Activated T-helper 2 cell treated with anti-CD3 and anti-CD28 coated beads, Interferon-gamma antibody, Interleukin-2, Interleukin-4, amounts not matched to agents 10 μg/mL and 5 μg/mL and 100 μg/mL, durations not matched to agents 14 hours and 24 hours and 36 hours (primary cell): ENCODE measurements at regions not wholly inside any gene's neighbourhood (a gene's known extent, or its start where the extent isn't known, plus 50 kb on each side); places are given as distances from the start of the nearest gene placed in this dataset.

Experiments
- DNase-seq: peaks from one replicate; pipeline ENCODE4 v3.0.0; 2021; ENCODE audit warnings: low spot score
- H3K27ac Mint-ChIP-seq: one replicate; pipeline ENCODE4 v1.8.0; 2021; ENCODE audit warnings: mixed read lengths
- H3K27me3 Mint-ChIP-seq: one replicate; pipeline ENCODE4 v1.8.0; 2021; ENCODE audit warnings: low read depth, mixed read lengths
- H3K36me3 Mint-ChIP-seq: one replicate; pipeline ENCODE4 v1.8.0; 2021; ENCODE audit warnings: low read depth, mixed read lengths
- H3K4me1 Mint-ChIP-seq: one replicate; pipeline ENCODE4 v1.8.0; 2021; ENCODE audit warnings: low read depth, mixed read lengths
- H3K4me3 Mint-ChIP-seq: one replicate; pipeline ENCODE4 v1.8.0; 2021; ENCODE audit warnings: low read depth, mild to moderate bottlenecking, moderate library complexity, mixed read lengths
- H3K9me3 Mint-ChIP-seq: one replicate; pipeline ENCODE4 v1.8.0; 2021; ENCODE audit warnings: mixed read lengths
- intact Hi-C: fragments of 100-400 bp; cut with micrococcal nuclease; formaldehyde crosslinking; loops from one replicate; pipeline ENCODE4 v1.15.1; 2023

DNA sequence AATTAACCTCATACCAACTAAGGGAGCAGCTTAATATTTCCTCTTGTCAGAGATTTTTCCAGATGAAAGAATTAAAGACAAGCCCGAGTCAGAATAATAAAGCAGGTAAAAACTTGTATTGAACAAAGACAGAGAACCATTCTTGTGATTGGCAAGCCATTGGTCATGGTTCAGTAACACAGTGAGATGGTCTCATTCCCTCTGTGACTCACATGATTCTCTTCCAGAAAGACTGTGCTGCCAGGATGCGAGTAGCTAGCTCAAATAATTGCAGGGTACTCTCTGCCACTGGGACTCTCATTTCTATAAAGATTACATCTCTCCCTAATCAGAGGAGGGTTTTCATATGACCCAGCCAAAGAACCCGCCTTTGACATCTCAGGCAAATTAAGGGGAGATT is 179.4 kb downstream of the PHLDA1 start:
- Mint-ChIP-seq H3K36me3 (no peaks in the 10 kb centered on the region), H3K9me3 (no peaks in the 10 kb centered on the region)
- intact Hi-C loops: no loop called here

DNA sequence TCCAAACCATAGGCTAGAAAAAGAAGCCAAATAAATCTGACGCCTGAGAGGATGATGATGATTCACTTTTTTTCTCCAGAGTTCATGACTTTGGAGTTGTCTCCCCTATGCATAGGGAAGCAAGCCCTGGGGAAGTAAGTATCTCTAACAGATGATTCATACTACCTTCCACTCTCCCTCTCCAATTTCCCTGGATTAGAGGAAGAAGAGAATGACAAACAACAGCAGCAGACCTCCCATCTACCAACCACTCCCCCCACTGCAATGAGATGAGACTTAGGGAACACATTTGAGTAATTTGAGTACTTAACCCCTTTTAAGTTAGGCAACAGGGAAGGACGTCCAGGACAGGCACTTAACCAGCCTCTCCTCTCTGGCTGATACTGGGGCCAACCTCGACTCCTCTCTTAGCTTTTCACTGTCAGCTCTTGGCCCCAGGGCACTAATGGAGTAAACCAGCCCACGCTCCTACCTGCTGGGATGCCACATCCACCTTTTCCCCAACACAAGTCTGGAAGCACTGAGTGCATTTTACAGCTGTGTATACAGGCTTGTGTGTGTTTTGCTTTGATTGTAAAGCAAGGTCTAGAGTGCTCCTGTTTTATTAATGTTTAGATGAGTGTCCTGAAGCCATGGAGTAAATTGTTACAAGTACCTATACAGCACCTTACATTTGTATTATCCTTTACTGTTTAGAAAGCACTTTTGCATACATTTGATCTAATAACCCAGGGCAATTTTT is 180.7 kb downstream of the PHLDA1 start:
- Mint-ChIP-seq H3K36me3 (no peaks in the 10 kb centered on the region), H3K27ac (no peak overlapping the region), H3K4me1 (no peaks in the 10 kb centered on the region), H3K4me3 (no peak overlapping the region), H3K27me3 (peaks cover 50% of the 10 kb centered on the region), H3K9me3 (peaks cover 5% of the 10 kb centered on the region)
- DNase-seq: no peak
- intact Hi-C loops: no loop called here

More for the DNA sequence above, 179.4 kb downstream of the PHLDA1 start:
- no peak overlapping the region for H3K27ac Mint-ChIP-seq
- peaks cover 44% of the 10 kb centered on the region for H3K27me3 Mint-ChIP-seq
- no peaks in the 10 kb centered on the region for H3K4me1 Mint-ChIP-seq
- no peak overlapping the region for H3K4me3 Mint-ChIP-seq
- DNase-seq: no peak

DNA sequence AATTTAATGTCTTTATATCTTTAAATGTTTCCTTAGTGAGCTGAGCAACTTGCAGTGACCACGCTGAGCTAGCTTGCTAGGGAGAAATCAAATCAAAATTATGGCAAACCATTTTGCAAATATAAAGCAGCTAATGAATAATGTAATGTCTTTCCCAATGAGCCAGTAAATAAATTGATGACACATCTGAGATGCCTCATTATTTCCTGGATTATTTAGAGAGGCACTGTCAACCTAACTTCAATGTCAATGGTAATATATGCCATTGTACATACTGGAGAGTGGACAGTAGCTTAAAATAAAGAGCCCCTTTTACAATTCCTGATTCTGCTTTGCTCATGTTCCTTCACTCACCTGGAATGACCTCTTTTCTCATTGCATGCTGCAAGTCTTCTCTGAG is 182.6 kb downstream of the PHLDA1 start:
- H3K36me3 Mint-ChIP-seq: no peaks in the 10 kb centered on the region
- H3K4me1 Mint-ChIP-seq: no peaks in the 10 kb centered on the region
- peaks cover 41% of the 10 kb centered on the region for H3K27me3 Mint-ChIP-seq
- H3K27ac Mint-ChIP-seq: no peak overlapping the region
- H3K9me3 Mint-ChIP-seq: peaks cover 5% of the 10 kb centered on the region
- no peak for DNase-seq
- intact Hi-C loops: no loop called here
- no peak overlapping the region for H3K4me3 Mint-ChIP-seq

DNA sequence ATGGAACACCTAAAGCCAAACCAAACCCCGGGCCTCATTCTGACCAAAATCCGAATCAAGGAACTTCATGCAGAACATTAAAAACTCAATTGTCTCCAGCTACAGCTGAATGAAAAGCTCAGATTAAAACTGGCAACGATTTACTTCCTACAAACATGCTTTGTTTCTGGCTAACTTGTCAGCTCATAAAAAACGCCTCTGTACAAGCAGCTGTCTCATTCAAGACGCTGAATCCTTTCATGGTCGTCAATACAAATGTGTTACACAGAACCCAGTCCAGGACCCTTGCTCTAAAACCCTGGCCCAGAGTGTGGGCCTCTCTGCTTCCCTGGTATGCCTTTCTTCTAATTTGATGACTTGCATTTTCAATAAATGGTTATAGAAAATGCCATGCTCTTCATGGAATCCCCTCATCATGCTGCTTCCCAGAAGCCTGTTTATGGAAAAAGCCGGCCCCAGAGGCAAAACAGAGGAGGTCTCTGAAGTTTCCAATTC is 183.1 kb downstream of the PHLDA1 start:
- Mint-ChIP-seq H3K4me1 (no peaks in the 10 kb centered on the region), H3K27me3 (peaks cover 44% of the 10 kb centered on the region), H3K36me3 (no peaks in the 10 kb centered on the region), H3K27ac (no peak overlapping the region), H3K9me3 (peaks cover 5% of the 10 kb centered on the region), H3K4me3 (no peak overlapping the region)
- intact Hi-C loops: no loop called here
- DNase-seq: no peak

DNA sequence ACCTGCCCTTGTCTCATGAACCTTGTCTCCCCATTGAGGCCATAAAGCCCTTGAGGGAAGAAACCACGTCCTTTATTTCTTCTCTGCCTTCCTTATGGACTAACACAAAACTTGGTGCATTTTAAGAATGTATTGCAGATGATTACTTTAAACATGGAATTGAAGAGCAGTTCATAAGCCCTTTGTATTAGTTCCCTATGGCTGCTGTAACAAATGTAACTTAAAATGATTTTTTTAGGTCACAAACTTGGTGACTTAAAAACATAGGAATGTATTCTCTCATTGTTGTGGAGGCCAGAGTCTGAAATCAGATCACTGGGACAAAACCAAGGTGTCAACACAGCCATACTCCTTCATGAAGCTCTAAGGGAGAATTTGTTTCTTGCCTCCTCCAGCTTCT is 185.5 kb downstream of the PHLDA1 start:
- H3K27ac Mint-ChIP-seq: no peak overlapping the region

DNA sequence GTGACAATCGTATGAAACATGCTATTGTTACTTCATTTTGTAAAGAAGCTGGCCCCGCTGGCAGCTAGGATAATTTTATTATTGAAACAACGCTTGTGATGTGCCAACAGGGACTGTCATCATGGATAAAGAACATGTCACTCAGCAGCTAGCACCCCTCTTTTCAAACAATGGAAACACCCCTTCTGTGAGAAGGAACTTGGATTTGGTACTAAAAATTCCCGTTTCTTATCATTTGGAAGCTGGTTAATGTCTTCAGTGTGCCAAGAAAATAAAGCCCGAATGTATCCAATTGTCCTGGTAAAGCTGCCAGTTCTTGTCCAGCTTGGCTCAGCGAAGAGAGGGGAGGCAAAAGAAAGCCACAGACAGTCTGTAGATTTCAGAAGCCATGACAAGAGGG is 186.6 kb downstream of the PHLDA1 start:
- Mint-ChIP-seq H3K4me3 (no peak overlapping the region), H3K4me1 (no peaks in the 10 kb centered on the region), H3K9me3 (peaks cover 5% of the 10 kb centered on the region), H3K27ac (no peak overlapping the region), H3K27me3 (peaks cover 25% of the 10 kb centered on the region), H3K36me3 (no peaks in the 10 kb centered on the region)
- no peak for DNase-seq
- intact Hi-C loops: loop anchor here (5.0 kb wide), 1 partner anchor 37 kb away; no protein-coding TSS in a partner anchor

More for the DNA sequence above, 185.5 kb downstream of the PHLDA1 start:
- Mint-ChIP-seq H3K4me3 (no peak overlapping the region), H3K27me3 (peaks cover 30% of the 10 kb centered on the region), H3K4me1 (no peaks in the 10 kb centered on the region), H3K9me3 (peaks cover 5% of the 10 kb centered on the region), H3K36me3 (no peaks in the 10 kb centered on the region)
- no peak for DNase-seq
- intact Hi-C loops: no loop called here

DNA sequence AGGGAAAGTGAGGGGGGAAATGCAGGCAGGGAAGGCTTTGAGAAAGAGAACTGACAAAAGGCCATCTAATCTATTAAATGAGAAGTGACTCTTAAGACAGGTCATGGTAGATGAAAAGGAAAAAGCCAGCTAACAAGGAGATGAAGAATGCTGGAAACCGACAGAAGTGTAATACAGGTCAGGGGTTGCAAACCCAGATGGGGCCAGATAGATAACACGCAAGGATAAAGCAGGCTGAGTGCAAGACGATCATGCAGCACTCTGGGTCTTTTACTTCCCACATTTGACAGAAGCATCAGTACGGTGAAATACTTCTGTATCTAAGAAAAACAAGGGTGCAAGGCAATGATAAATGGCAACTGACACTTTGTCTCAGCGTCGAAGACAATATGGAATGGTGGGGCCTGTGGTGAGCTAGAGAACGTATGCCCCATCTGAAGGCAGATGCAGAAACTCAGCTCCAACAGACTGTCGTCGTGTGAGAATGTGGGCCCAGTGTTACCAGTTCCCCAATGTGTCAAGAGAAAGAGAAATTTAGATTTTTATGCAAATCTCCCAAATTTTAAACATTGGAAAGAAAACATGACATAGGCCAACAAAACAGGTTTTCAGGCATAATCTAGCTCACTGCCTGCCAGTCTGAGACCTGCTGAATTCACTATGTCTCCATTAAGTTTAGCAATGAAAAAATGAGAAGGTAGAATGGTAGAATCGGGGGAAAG is 187.4 kb downstream of the PHLDA1 start:
- H3K27me3 Mint-ChIP-seq: peaks cover 22% of the 10 kb centered on the region
- no peaks in the 10 kb centered on the region for H3K4me1 Mint-ChIP-seq
- no peak for DNase-seq
- H3K36me3 Mint-ChIP-seq: no peaks in the 10 kb centered on the region
- intact Hi-C loops: loop anchor here (5.0 kb wide), 1 partner anchor 38 kb away; no protein-coding TSS in a partner anchor
- H3K4me3 Mint-ChIP-seq: no peak overlapping the region
- H3K27ac Mint-ChIP-seq: no peak overlapping the region
- peaks cover 5% of the 10 kb centered on the region for H3K9me3 Mint-ChIP-seq

DNA sequence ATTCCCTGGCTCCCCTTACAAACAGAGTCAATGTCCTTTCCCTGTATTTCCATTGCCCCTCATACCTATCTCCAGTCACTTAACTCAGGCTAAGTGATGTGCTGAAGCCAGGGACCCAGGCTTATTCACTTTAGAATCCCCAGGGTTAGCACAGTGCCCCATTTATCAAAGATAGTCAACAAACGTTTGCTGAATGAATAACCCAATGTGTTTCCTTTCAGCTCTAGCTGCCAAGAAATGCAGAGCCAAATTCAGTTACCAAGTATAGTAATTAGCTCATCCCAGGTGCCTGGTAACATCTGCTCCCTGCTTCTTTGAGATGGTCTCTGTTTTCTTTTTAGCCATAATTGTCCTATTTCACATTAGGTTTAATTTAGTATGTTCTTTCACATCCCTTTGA is 189.5 kb downstream of the PHLDA1 start:
- H3K9me3 Mint-ChIP-seq: peaks cover 5% of the 10 kb centered on the region
- H3K4me3 Mint-ChIP-seq: no peak overlapping the region
- peaks cover 1% of the 10 kb centered on the region for H3K4me1 Mint-ChIP-seq
- H3K36me3 Mint-ChIP-seq: no peaks in the 10 kb centered on the region
- DNase-seq: no peak
- intact Hi-C loops: loop anchor here (5.0 kb wide), 1 partner anchor 40 kb away; no protein-coding TSS in a partner anchor
- no peak overlapping the region for H3K27ac Mint-ChIP-seq
- H3K27me3 Mint-ChIP-seq: peaks cover 23% of the 10 kb centered on the region

DNA sequence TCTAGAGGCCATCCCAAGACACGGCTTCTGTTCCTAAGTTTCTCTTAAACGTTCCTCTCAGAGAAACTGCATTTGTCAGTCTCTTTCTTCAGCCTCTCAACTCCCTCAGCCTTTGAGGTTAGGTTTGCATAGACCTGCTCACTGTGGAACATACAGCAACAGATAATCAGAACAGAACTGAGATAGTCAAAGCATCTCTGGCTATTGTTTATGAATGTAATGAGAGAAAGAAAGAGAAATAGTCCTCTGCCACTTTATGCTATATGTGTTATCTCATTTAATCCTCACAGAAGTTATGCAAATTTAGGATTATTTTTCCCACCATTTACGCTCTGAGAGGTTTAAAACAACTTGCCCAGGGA is 190.6 kb downstream of the PHLDA1 start:
- intact Hi-C loops: loop anchor here (5.0 kb wide), 1 partner anchor 41 kb away; no protein-coding TSS in a partner anchor
- no peak overlapping the region for H3K4me3 Mint-ChIP-seq
- H3K9me3 Mint-ChIP-seq: no peaks in the 10 kb centered on the region
- H3K27ac Mint-ChIP-seq: no peak overlapping the region
- no peaks in the 10 kb centered on the region for H3K36me3 Mint-ChIP-seq
- peaks cover 20% of the 10 kb centered on the region for H3K27me3 Mint-ChIP-seq
- H3K4me1 Mint-ChIP-seq: peaks cover 1% of the 10 kb centered on the region
- no peak for DNase-seq

DNA sequence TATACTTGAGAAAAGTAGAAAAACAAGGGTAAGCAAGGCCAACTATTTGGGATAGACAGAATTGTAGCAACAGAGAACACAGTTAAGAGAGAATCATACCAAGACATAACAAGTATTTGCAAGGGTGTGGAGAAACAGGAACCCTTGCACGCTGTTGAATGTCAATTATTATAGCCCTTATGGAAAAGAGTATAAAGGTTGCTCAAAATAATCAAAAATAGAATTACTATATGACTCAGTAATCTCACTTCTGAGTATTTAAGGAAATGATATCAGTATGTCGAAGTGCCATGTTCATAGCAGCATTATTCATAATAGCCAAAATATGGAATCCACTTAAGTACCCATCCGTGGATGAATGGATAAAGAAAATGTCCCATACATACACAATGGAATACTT is 193.3 kb downstream of the PHLDA1 start:
- no peaks in the 10 kb centered on the region for H3K9me3 Mint-ChIP-seq
- peaks cover 1% of the 10 kb centered on the region for H3K4me1 Mint-ChIP-seq
- peaks cover 19% of the 10 kb centered on the region for H3K27me3 Mint-ChIP-seq
- no peak overlapping the region for H3K4me3 Mint-ChIP-seq
- no peak overlapping the region for H3K27ac Mint-ChIP-seq
- no peak for DNase-seq
- intact Hi-C loops: no loop called here
- H3K36me3 Mint-ChIP-seq: no peaks in the 10 kb centered on the region

DNA sequence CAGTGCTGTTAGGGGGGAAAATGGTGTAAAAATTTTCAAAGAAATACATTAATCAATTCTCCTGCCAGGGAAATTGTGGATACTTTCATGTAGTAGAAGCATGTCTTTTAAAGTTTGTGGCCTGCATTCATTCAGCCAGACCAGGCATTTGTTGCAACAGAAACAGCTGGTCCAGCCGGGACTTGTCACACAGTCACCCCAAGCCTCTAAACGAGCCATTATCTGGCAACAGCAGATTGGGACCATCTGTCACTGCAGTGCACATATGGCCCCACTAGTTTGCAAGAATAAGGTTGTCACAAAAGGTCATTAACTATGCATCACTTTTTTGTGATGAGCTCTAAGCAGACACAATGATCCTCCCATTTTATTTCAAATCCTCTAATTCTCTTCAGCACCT is 193.9 kb downstream of the PHLDA1 start:
- H3K4me3 Mint-ChIP-seq: no peak overlapping the region
- peaks cover 1% of the 10 kb centered on the region for H3K4me1 Mint-ChIP-seq
- intact Hi-C loops: no loop called here
- no peak for DNase-seq
- peaks cover 20% of the 10 kb centered on the region for H3K27me3 Mint-ChIP-seq
- no peaks in the 10 kb centered on the region for H3K36me3 Mint-ChIP-seq
- no peak overlapping the region for H3K27ac Mint-ChIP-seq
- no peaks in the 10 kb centered on the region for H3K9me3 Mint-ChIP-seq

DNA sequence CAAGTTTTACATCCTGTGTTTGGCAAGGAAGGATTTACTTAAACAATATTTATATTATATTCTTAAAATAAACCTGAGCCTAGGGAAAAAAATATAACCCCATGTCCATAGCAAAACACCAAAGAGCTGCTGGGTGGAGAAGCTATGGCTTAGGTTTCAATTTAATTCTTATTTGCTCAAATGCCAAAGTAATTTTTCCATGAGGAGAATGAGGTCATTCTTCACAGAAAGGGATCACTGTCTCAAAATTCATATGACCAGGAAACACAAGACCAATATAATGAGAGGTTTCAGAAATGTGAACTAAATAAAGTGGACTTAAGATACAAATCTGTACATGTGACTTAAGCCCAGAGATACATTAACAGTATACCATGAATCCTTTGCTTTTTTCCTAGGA is 195.0 kb downstream of the PHLDA1 start:
- peaks cover 1% of the 10 kb centered on the region for H3K4me1 Mint-ChIP-seq
- no peaks in the 10 kb centered on the region for H3K9me3 Mint-ChIP-seq
- H3K36me3 Mint-ChIP-seq: no peaks in the 10 kb centered on the region
- no peak overlapping the region for H3K4me3 Mint-ChIP-seq
- DNase-seq: no peak
- peaks cover 20% of the 10 kb centered on the region for H3K27me3 Mint-ChIP-seq
- intact Hi-C loops: no loop called here
- H3K27ac Mint-ChIP-seq: no peak overlapping the region

DNA sequence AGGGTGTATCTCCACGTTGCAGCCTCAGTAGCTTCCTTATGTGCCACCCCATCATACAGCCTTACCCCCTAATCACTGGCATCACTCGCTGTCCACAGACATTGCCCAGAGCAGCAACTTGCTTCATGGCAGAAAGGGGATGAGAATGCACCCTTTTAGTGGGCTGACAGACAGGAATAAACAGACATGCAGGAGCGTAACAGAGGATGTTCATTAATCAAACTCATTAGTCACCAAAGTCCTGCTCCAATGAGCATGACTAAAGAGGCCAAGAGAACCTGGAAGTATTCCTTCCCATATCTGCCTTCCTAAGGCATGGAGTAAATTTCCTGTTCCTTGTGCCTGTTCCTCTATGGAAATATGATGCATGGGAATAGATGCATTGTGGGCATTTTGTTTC is 197.0 kb downstream of the PHLDA1 start:
- no peaks in the 10 kb centered on the region for H3K36me3 Mint-ChIP-seq
- H3K27ac Mint-ChIP-seq: no peak overlapping the region
- no peaks in the 10 kb centered on the region for H3K9me3 Mint-ChIP-seq
- peaks cover 23% of the 10 kb centered on the region for H3K27me3 Mint-ChIP-seq
- no peak for DNase-seq
- intact Hi-C loops: no loop called here
- H3K4me3 Mint-ChIP-seq: no peak overlapping the region
- H3K4me1 Mint-ChIP-seq: peaks cover 1% of the 10 kb centered on the region
